ENCODE measurements at regions not wholly inside any gene's neighbourhood (a gene's known extent, or its start where the extent isn't known, plus 50 kb on each side); places are given as distances from the start of the nearest gene placed in this dataset.

- H3K4me3 ChIP-seq (replicated peaks in 1 of 3): no peak overlapping the region
- intact Hi-C loops (cut with DNase I): no loop called here
- H3K36me3 ChIP-seq: no peaks in the 10 kb centered on the region
- WGBS, 2 donors: 72 to 73% methylated on average over 5 of the region's 5 CpGs
- no peak for TF ChIP-seq CTCF (IDR thresholded peaks at IDR 0.05)
- no peak for TF ChIP-seq POLR2A (IDR thresholded peaks at IDR 0.05)
- DNase-seq: no peak
- no peaks in the 10 kb centered on the region for H3K4me1 ChIP-seq
- H3K27ac ChIP-seq: no peak overlapping the region
- H3K9me3 ChIP-seq: no peaks in the 10 kb centered on the region
- H3K27me3 ChIP-seq: no peaks in the 10 kb centered on the region
These were observed 113.6 kb downstream of the UCHL5 start for GRCh38 chr1:192945390-192946130.

- no peak for TF ChIP-seq POLR2A (IDR thresholded peaks at IDR 0.05)
- no peak for TF ChIP-seq CTCF (IDR thresholded peaks at IDR 0.05)
- no peaks in the 10 kb centered on the region for H3K9me3 ChIP-seq
- H3K27me3 ChIP-seq: no peaks in the 10 kb centered on the region
- DNase-seq: no peak
- no peaks in the 10 kb centered on the region for H3K4me1 ChIP-seq
- no peak overlapping the region for H3K27ac ChIP-seq
- intact Hi-C loops (cut with DNase I): no loop called here
- no peaks in the 10 kb centered on the region for H3K36me3 ChIP-seq
- no peak overlapping the region for H3K4me3 ChIP-seq (replicated peaks in 1 of 3)
- WGBS, 2 donors: 75 to 80% methylated on average over 5 of the region's 5 CpGs
These were observed 109.4 kb downstream of the UCHL5 start for GRCh38 chr1:192949783-192950182.

GRCh38 chr1:192950926-192951325, 108.2 kb downstream of the UCHL5 start:
- DNase-seq: no peak
- TF ChIP-seq CTCF (IDR thresholded peaks at IDR 0.05) (no peak), POLR2A (IDR thresholded peaks at IDR 0.05) (no peak)
- Histone ChIP-seq H3K36me3 (no peaks in the 10 kb centered on the region), H3K4me3 (replicated peaks in 1 of 3) (no peak overlapping the region), H3K4me1 (no peaks in the 10 kb centered on the region), H3K27me3 (no peaks in the 10 kb centered on the region), H3K27ac (no peak overlapping the region), H3K9me3 (no peaks in the 10 kb centered on the region)
- 91 to 95% methylated on average over 3 of the region's 3 CpGs for WGBS, 2 donors
- intact Hi-C loops (cut with DNase I): no loop called here

GRCh38 chr1:192951691-192952460, 107.3 kb downstream of the UCHL5 start:
- Histone ChIP-seq H3K4me1 (no peaks in the 10 kb centered on the region), H3K27me3 (no peaks in the 10 kb centered on the region), H3K27ac (no peak overlapping the region), H3K9me3 (no peaks in the 10 kb centered on the region), H3K36me3 (no peaks in the 10 kb centered on the region), H3K4me3 (replicated peaks in 1 of 3) (no peak overlapping the region)
- intact Hi-C loops (cut with DNase I): no loop called here
- WGBS, 2 donors: 72 to 80% methylated on average over 6 of the region's 6 CpGs
- TF ChIP-seq CTCF (IDR thresholded peaks at IDR 0.05) (no peak), POLR2A (IDR thresholded peaks at IDR 0.05) (no peak)
- DNase-seq: no peak

- no peak overlapping the region for H3K4me3 ChIP-seq (replicated peaks in 1 of 3)
- H3K27ac ChIP-seq: no peak overlapping the region
- TF ChIP-seq POLR2A (IDR thresholded peaks at IDR 0.05) (no peak), CTCF (IDR thresholded peaks at IDR 0.05) (no peak)
- H3K36me3 ChIP-seq: no peaks in the 10 kb centered on the region
- 65 to 66% methylated on average over 2 of the region's 2 CpGs for WGBS, 2 donors
- H3K9me3 ChIP-seq: no peaks in the 10 kb centered on the region
- intact Hi-C loops (cut with DNase I): no loop called here
- no peaks in the 10 kb centered on the region for H3K27me3 ChIP-seq
- DNase-seq: no peak
- H3K4me1 ChIP-seq: no peaks in the 10 kb centered on the region
These were observed 106.5 kb downstream of the UCHL5 start for GRCh38 chr1:192952646-192953045.

All from thyroid gland (tissue), 4 donors.